Effector CD4-positive, alpha-beta T cell (primary cell): ENCODE measurements at regions not wholly inside any gene's neighbourhood (a gene's known extent, or its start where the extent isn't known, plus 50 kb on each side); places are given as distances from the start of the nearest gene placed in this dataset.
"Not testable (repeated sequence)": the region's sequence is repeated elsewhere in the genome, so short reads cannot be mapped to it uniquely, and the experiment has no call there.

Experiments
- DNase-seq: peaks from one replicate; pipeline ENCODE4 v3.0.0-alpha.2; 2020

GRCh38 chrX:101823236-101823635, 108.6 kb downstream of the ZMAT1 start:
- DNase-seq = no peak

GRCh38 chrX:101817739-101818138, 114.1 kb downstream of the ZMAT1 start:
- not testable (repeated sequence) for DNase-seq

DNA sequence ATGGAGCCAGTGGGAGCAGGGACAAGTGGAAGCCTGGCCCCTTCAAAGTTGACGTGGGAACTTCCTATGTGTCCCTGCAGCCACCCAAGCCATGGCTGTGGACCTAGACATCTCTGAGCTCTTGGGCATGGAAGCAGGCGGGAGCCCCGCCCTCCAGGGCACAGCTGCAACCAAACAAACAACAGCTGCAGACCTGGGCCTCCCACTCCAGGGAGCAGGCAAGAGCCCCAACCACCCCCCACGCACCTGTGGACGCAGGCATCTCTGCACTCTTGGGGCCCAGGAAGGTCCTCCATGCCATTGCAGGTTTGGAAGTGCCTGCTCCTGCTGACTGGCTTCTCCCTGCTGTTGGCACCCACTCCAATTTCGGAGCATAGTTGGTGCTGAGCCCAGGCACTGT, 118.6 kb downstream of the ZMAT1 start:
- no peak for DNase-seq

GRCh38 chrX:101803451-101803850, 128.4 kb downstream of the ZMAT1 start:
- no peak for DNase-seq

GRCh38 chrX:101799387-101799786, 132.4 kb downstream of the ZMAT1 start:
- DNase-seq = peak; percentile 73

DNA sequence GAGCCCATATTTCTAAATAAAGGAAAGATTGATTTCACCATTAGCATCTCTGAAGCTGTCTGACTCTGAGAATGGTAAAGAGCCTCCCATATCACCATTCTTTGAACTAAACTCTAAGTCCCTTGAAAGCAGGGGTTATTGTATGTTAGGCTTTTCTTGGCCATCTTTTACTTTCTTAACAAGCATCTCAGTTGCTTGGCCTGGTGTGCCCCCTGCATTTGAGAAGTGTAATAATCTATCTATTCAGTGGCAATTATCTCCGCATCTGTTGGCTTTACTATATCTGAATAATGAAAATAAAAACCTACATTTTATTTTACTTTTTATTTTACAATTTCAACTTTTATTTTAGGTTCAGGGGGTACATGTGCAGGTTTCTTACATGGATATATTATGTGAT, 128.3 kb upstream of the ARMCX2 start:
- DNase-seq = no peak

GRCh38 chrX:101785142-101785541, 125.5 kb upstream of the ARMCX2 start:
- no peak for DNase-seq

DNA sequence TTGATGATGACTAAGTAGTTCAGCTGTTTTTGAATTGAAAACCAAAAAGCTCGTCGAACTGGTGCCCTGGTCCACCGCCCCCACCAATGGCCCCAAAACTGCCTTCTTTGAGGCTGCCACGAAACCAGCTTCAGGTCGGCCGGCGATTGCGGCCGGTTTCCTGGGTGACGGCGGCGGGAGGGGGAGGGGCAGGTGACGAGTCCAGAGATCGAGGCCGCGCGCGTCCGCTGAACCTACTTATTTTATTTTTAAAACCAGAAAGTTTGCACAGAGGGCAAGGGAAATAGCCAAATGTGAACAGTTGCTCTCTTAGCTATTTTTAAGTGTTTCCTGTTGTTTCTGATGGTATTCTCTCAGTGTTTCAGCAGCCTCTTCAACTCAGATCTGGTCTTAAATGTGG, 120.8 kb upstream of the ARMCX2 start:
- DNase-seq = not testable (repeated sequence)

DNA sequence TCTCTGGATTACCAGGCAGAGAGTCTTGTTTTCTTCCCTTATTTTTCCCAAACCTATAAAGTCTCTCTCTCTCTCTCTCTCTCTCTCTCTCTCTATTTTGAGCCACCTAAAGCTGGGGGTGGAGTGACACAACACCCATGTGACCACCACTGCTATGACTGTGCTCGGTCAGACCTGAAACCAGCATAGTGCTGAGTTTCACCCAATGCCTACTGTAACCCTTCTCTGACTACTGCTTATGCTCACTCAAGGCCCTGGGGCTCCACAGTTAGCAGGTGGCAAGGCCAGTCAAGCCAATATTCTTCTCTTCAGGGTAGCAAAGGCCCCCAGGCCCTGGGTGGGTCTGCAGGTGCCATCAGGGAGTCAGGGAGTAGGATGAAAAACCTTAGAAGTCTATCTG, 114.7 kb upstream of the ARMCX2 start:
- DNase-seq = no peak

- no peak for DNase-seq
Observed at GRCh38 chrX:101764538-101764937, 104.9 kb upstream of the ARMCX2 start.

GRCh38 chrX:101759000-101759399, 99.3 kb upstream of the ARMCX2 start:
- DNase-seq = peak; percentile 4

DNA sequence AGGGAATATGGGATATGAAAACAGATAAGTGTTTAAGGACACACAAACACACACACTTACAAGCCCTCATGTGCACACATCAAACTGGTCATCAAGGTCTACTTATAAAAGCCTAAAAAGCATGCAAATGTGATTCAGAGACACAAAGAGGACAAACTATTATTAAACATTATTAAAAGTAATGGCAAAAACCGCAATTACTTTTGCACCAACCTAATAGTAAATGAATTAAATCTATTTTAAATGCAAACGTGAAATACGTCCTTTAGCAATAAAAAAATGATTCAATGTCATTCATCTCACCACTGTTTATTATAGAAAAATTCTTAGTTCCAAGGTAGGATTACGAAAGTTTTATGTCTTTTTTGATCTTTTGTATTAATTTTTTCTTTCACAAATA, 91.1 kb upstream of the ARMCX2 start:
- no peak for DNase-seq

DNA sequence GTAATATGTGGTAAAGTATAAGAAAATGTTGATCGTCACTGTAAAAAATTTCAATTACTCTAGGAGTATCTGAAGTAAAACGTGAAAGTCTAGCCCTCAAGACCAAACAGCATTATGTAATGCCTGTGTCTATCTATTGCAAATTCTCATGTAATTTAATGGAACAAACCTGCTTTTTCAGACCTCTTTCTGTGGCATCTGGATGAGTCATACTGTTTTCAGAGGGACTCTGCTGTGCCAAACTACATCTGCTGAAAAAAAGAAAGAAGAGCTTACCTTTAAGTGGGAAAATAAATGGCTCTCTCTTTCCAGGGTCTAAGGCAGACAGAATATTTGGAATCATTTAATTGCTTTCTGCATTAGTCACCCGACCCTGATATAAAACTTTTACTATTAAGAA, 89.8 kb upstream of the ARMCX2 start:
- no peak for DNase-seq

GRCh38 chrX:101745046-101745445, 85.4 kb upstream of the ARMCX2 start:
- DNase-seq = no peak

- no peak for DNase-seq
Observed at GRCh38 chrX:101744085-101744484, 84.4 kb upstream of the ARMCX2 start.

- no peak for DNase-seq
Observed at GRCh38 chrX:101740642-101741041, 81.0 kb upstream of the ARMCX2 start.

GRCh38 chrX:101738867-101739266, 79.2 kb upstream of the ARMCX2 start:
- not testable (repeated sequence) for DNase-seq

DNA sequence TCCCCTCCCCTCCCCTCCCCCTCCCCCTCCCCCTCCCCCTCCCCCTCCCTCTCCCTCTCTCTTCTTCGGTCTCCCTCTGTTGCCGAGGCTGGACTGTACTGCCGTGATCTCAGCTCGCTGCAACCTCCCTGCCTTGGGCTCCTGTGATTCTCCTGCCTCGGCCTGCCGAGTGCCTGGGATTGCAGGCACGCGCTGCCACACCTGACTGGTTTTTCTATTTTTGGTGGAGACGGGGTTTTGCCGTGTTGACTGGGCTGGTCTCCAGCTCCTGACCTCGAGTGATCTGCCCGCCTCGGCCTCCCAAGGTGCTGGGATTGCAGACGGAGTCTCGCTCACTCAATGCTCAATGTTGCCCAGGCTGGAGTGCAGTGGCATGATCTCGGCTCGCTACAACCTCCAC, 78.8 kb upstream of the ARMCX2 start:
- DNase-seq = not testable (repeated sequence)

DNA sequence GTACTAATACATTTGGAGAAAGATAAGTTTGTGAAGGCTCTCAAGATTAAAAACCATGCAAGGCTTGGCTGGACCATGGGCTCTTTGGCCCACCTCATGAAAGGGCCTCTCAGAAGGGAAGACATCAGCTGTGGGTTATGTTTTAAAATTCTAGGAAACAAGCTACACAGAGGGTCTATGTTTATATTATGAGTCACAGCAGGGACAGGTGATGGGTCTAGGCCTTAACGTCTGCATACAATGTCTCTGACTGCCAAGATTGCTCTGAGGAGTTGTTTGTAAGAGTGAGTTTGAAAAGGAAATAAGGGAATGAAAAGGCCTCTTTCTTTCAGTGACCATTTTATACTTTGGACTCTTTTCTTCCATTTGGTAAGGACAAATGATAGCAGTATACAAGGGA, 77.0 kb upstream of the ARMCX2 start:
- DNase-seq = no peak

DNA sequence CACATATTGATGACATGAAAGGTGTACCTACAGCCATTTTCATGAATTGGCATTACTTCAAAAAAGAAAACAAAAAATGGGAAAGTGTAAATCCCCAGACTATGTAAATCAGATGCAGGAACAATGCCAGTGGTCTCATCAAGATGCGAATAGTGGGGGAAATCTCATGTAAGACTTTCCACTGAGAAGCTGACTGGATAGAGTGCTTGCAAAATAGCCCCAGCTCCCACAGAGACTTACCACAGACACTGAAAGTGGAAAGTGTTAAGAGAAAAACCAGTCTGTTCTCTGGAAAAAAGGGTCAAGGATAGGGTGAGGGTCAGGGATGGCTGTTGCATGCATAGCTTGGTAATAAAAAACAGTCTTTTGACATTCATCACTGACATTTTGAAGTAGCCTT, 73.2 kb upstream of the ARMCX2 start:
- no peak for DNase-seq

GRCh38 chrX:101729986-101730385, 70.3 kb upstream of the ARMCX2 start:
- no peak for DNase-seq
